ENCODE measurements at regions not wholly inside any gene's neighbourhood (a gene's known extent, or its start where the extent isn't known, plus 50 kb on each side); places are given as distances from the start of the nearest gene placed in this dataset.
"Not testable (repeated sequence)": the region's sequence is repeated elsewhere in the genome, so short reads cannot be mapped to it uniquely, and the experiment has no call there.

DNA sequence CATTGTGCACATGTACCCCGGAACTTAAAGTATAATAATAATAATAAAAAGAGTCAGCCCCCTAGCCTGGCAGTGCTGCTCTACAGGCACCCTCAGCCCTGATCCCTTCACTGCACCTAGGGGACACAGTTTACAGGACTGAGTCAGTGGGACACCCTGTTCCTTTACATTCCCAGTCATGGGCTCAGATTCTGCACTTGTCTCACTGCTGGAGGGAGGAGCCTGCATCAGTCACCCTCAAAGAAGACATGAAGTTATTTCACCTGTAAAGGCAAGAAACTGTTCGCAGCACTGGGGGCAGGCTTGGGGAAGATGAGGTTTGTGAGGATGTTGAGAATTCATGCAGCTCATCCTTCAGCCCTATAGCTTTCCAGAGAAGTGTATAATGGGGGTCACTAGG, 50.7 kb upstream of the VPREB1 start:
- no peak for FAIRE-seq

GRCh38 chr22:22193462-22193861, 51.1 kb upstream of the VPREB1 start:
- FAIRE-seq = not testable (repeated sequence)

GRCh38 chr22:22193006-22193405, 51.6 kb upstream of the VPREB1 start:
- FAIRE-seq = not testable (repeated sequence)

- not testable (repeated sequence) for FAIRE-seq
These were observed 54.8 kb upstream of the VPREB1 start for GRCh38 chr22:22189796-22190195.

GRCh38 chr22:22187863-22188262, 56.7 kb upstream of the VPREB1 start:
- FAIRE-seq = not testable (repeated sequence)

DNA sequence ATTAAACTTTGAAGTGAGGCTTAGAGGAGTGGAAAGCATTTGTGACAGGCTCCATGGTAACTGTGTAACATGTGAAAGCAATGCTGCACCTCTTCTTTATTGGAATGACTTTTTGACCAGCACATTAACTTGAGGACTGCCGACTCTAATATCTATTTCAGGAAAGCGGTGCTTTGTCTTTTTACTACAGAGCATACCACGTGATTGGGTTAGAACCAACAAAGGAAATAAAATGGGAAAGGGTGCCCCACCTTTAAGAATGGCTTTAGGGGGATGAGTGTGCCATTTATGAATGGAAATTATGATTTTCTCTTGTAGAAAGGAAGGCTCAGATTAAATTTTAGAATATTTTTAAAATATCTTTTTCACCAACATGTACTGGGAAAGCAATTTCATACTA, 57.3 kb upstream of the VPREB1 start:
- no peak for FAIRE-seq

DNA sequence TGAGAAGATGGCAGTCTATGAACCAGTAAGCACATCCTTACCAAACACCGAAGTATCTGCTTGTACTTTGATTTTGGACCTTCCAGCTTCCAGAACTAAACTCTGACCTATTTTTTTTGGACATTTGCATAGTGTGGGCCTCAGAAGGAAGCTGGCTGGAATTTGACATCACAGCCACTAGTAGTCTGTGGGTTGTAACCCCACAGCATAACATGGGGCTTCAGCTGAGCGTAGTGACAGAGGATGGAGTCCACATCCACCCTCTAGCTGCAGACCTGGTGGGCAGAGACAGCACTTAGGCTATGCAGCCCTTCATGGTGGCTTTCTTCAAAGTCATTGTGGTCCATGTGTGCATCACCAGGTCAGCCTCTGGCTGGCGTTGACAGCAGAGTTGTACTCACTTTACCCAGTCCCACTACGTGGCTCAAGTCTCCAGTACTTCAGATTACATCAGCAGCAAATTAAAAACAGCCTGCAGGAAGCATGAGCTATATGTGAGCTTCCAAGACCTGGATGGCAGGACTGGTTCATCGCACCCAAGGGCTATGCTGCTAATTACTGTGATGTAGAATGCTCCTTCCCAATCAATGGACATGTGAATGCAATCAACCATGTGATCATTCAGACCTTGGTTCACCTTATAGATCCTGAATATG, 58.6 kb upstream of the VPREB1 start:
- FAIRE-seq = no peak

DNA sequence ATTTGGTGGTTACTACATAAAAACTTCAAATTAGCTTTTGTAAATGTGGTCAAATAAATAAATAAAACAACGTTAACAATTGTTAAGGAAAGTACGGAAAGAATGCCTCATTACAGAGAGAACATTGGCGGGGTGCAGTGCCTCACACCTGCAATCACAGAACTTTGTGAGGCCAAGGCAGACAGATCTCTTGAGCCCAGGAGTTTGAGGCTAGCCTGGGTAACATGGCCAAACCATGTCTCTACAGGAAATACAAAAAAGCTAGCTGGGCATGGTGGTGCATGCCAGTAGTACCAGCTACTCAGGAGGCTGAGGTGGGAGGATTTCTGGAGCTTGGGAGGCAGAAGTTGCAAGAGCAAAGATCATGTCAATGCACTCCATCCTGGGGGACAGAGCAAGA, 59.4 kb upstream of the VPREB1 start:
- FAIRE-seq = no peak

- no peak for FAIRE-seq
These were observed 60.2 kb upstream of the VPREB1 start for GRCh38 chr22:22184277-22184807.

DNA sequence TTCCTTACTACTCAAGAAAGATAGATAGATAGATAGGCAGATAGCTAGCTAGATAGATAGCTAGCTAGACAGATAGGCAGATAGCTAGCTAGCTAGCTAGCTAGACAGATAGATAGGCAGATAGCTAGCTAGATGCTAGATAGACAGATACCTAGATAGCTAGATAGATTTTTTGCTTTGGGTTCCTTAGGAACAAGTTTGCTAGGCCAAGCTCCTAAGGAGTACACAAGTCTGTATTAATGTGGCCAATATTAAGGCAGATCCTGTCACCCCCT, 61.7 kb upstream of the VPREB1 start:
- FAIRE-seq = no peak

DNA sequence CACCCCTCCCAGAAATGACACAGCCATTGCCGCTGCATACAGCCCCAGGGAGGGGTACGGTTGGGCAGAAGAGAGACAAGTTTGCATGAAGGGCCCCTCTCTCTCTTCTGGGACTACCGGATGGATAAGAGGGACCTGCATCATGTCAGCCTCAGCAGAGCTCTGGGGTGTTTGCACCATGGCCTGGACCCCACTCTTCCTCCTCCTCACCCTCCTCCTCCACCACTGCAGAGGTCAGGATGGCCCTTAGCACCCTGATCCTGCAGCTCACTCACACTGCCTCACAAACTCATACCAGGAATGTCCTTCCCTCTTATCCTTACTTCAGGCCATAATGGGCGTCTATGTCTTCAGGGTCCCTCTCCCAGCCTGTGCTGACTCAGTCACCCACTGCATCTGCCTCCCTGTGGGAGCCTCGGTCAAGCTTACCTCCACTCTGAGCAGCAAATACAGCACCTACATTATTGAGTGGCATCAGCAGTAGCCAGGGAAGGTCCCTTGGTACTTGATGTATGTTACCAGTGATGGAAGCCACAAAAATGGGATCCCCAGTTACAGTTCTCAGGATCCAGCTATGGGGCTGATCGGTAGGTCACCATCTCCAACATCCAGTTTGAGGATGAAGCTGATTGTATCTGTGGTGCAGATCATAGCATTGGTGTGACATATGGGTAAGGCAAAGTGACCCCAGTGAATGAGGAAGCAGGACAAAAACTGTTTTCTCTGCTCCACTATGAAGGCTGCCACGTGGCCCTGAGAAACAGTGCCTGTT, 62.2 kb upstream of the VPREB1 start:
- no peak for FAIRE-seq

GRCh38 chr22:22181341-22181850, 63.2 kb upstream of the VPREB1 start:
- FAIRE-seq = no peak

DNA sequence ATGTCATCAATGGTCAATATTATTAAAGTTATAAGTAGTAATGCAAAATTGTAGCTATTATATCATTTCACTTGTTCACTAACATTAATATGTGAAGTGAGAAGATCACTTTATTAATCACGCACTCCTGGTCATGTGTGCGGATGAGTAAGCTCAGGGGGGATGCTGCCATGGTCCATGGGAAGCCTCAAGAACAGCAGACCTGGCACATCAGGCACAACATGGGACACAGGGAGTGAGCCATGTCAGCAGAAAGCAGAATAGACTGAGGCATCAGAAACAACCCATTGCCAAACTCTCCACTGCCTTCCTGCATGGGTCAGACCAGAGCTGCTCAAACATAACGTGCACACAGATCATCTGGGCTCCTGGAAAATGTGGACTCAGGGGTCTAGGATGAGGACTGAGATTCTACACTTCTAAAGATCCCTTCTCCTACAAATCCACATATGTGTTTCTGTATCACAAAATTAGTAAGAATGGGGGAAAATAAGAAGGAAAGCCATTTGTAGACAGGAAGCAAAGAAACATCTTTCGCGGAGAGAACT, 63.8 kb upstream of the VPREB1 start:
- FAIRE-seq = no peak

GRCh38 chr22:22179858-22180257, 64.7 kb upstream of the VPREB1 start:
- FAIRE-seq = no peak

DNA sequence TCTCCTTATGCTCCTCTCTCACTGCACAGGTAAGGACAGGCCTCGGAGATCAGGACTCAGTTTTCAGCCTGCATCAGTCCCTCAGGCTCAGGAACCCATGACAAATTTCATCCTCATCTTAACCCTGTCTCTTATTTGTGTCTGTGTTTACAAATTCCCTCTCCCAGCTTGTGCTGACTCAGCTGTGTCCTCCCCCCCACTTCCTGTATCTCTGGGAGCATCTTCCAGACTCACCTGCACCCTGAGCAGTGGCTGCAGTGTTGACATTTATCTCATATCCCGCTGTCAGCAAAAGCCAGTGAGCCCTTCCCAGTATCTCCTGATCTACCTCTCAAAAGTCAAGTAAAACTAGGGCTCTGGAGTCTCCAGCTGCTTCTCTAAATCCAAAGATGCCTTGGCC, 65.6 kb upstream of the VPREB1 start:
- FAIRE-seq = no peak

GRCh38 chr22:22178355-22178965, 66.1 kb upstream of the VPREB1 start:
- no peak for FAIRE-seq

DNA sequence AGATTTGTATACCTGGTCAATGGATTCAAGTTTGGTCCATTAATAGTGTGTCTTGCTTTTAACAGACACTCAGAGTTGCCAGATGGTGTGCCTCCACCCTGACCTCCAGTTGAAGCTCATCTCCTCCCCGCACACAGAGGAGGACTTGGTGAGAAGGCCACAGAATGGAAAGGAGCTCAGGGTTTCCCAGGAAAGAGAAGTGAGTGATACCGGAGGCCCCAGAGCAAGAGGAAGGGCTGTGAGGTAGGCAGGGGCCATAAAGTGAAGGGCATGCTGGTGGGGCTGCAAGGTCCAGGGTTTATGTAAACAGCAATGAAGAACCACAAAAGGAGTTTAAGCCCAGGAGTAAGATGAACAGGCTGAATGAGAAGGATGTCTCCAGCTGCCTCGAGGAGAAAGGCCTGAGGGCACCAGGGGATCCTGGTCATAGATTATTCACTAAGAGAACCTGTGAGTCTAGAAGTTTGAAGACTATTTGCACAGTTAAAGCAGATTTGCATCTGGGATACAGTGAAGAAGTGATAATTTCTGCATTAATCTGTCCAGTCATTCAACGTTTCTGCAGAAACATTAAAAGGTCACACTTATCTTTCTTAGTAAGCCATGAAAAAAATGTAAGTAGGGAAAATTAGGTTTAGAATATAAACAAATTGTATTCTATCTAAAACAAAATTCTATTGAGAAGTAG, 67.5 kb upstream of the VPREB1 start:
- FAIRE-seq = no peak

- FAIRE-seq = not testable (repeated sequence)
These were observed 71.5 kb upstream of the VPREB1 start for GRCh38 chr22:22172896-22173628.

GRCh38 chr22:22171357-22172218, 73.0 kb upstream of the VPREB1 start:
- FAIRE-seq = no peak

- FAIRE-seq = no peak
These were observed 74.7 kb upstream of the VPREB1 start for GRCh38 chr22:22169923-22170322.

Measured in TTC549 (cell line).